Ishikawa (cell line): ENCODE measurements at regions not wholly inside any gene's neighbourhood (a gene's known extent, or its start where the extent isn't known, plus 50 kb on each side); places are given as distances from the start of the nearest gene placed in this dataset.

Experiments
- CEBPB ChIP-seq: IDR thresholded peaks from 2 replicates; pipeline ENCODE4 v1.6.1; 2012
- CREB1 ChIP-seq: IDR thresholded peaks from 2 replicates; pipeline ENCODE4 v1.6.1; 2012; ENCODE audit warnings: low read depth
- EP300 ChIP-seq: IDR thresholded peaks from 2 replicates; pipeline ENCODE4 v1.6.1; 2012; ENCODE audit warnings: borderline replicate concordance
- FOXM1 ChIP-seq: IDR thresholded peaks from 2 replicates; pipeline ENCODE4 v1.6.1; 2012; ENCODE audit warnings: low read depth, borderline replicate concordance
- RAD21 ChIP-seq: IDR thresholded peaks from 2 replicates; pipeline ENCODE4 v1.6.1; 2012; ENCODE audit warnings: low read depth
- REST ChIP-seq: IDR thresholded peaks from 2 replicates; pipeline ENCODE4 v1.6.1; 2012; ENCODE audit warnings: low read depth, mild to moderate bottlenecking
- TAF1 ChIP-seq: IDR thresholded peaks from 2 replicates; pipeline ENCODE4 v1.6.1; 2012; ENCODE audit warnings: low read depth, mild to moderate bottlenecking
- TCF12 ChIP-seq: IDR thresholded peaks from 2 replicates; pipeline ENCODE4 v1.6.1; 2012; ENCODE audit warnings: low read depth
- TEAD4 ChIP-seq: IDR thresholded peaks from 2 replicates; pipeline ENCODE4 v1.6.1; 2012

DNA sequence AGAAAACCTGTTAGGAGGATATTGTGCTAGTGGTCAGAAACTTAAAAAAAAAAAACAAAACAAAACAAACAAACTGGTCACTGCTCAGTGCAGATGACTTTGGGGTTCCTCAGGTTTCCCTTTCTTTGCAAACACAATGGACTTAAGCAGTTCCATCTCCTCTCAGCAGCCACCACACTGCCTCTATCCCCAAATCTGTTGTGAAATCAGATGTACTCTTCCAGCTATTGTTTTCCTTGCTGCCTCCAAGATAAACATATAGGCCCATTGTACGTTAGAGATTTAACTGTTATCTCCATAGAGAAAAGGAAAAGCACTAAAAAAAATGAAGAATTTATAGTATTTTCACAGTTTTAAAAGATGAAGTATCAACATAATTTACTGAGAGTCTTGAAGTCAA lies 147.1 kb downstream of the MPP7 start:
- TF ChIP-seq TCF12: no peak
- TF ChIP-seq REST: no peak
- no peak for TF ChIP-seq CREB1
- no peak for TF ChIP-seq TAF1
- no peak for TF ChIP-seq FOXM1
- no peak for TF ChIP-seq EP300
- TF ChIP-seq CEBPB: no peak
- TF ChIP-seq RAD21: no peak
- no peak for TF ChIP-seq TEAD4
